Neural progenitor cell (in vitro differentiated cells): ENCODE measurements at regions not wholly inside any gene's neighbourhood (a gene's known extent, or its start where the extent isn't known, plus 50 kb on each side); places are given as distances from the start of the nearest gene placed in this dataset.
A peak's percentile ranks its signal among the peaks of the same experiment; 100 is the strongest.

Experiments
- DNase-seq: peaks from one replicate; pipeline ENCODE4 v3.0.0-alpha.2; 2016; ENCODE audit warnings: low spot score
- H2AFZ ChIP-seq: fragments of 200-600 bp; sonication (generic); replicated peaks from 2 replicates; pipeline ENCODE4 v1.6.1; 2016; ENCODE audit warnings: antibody characterized with exemption
- H3F3A ChIP-seq: fragments of 200-600 bp; sonication (generic); 2 replicates; pipeline ENCODE4 v1.6.1; 2016; ENCODE audit warnings: antibody characterized with exemption, low read depth
- H3K27ac ChIP-seq: fragments of 200-600 bp; sonication (generic); 2 replicates; pipeline ENCODE4 v1.5.1; 2016; ENCODE audit warnings: mild to moderate bottlenecking
- H3K27me3 ChIP-seq: fragments of 200-600 bp; sonication (generic); 2 replicates; pipeline ENCODE4 v1.6.1; 2016; ENCODE audit warnings: mild to moderate bottlenecking, moderate library complexity
- H3K36me3 ChIP-seq: fragments of 200-600 bp; sonication (generic); 2 replicates; pipeline ENCODE4 v1.5.1; 2016
- H3K4me1 ChIP-seq: fragments of 200-600 bp; sonication (generic); 2 replicates; pipeline ENCODE4 v1.6.1; 2016; ENCODE audit warnings: mixed run types
- H3K4me2 ChIP-seq: fragments of 200-600 bp; sonication (generic); 2 replicates; pipeline ENCODE4 v1.6.1; 2016
- H3K4me3 ChIP-seq: fragments of 200-600 bp; sonication (generic); 2 replicates; pipeline ENCODE4 v1.5.1; 2016
- H3K79me2 ChIP-seq: fragments of 200-600 bp; sonication (generic); 2 replicates; pipeline ENCODE4 v1.6.1; 2016; ENCODE audit warnings: low read depth
- H3K9ac ChIP-seq: fragments of 200-600 bp; sonication (generic); 2 replicates; pipeline ENCODE4 v1.6.1; 2016
- H3K9me3 ChIP-seq: fragments of 200-600 bp; sonication (generic); 2 replicates; pipeline ENCODE4 v1.5.1; 2016; ENCODE audit warnings: low read depth
- H4K20me1 ChIP-seq: fragments of 200-600 bp; sonication (generic); 2 replicates; pipeline ENCODE4 v1.6.1; 2016; ENCODE audit warnings: low read depth
- H3K27ac Mint-ChIP-seq: 3 replicates; pipeline ENCODE4 v1.8.0; 2021; ENCODE audit warnings: mixed read lengths
- H3K27me3 Mint-ChIP-seq: 2 replicates; pipeline ENCODE4 v1.8.0; 2022; ENCODE audit warnings: low read depth, mild to moderate bottlenecking, inconsistent platforms, moderate library complexity, mixed read lengths; ENCODE audit not compliant: insufficient read depth
- H3K36me3 Mint-ChIP-seq: 3 replicates; pipeline ENCODE4 v1.8.0; 2021; ENCODE audit warnings: mixed read lengths
- H3K4me1 Mint-ChIP-seq: 3 replicates; pipeline ENCODE4 v1.8.0; 2021; ENCODE audit warnings: mixed read lengths
- H3K4me3 Mint-ChIP-seq: 3 replicates; pipeline ENCODE4 v1.8.0; 2021; ENCODE audit warnings: mild to moderate bottlenecking, moderate library complexity, mixed read lengths
- H3K9me3 Mint-ChIP-seq: 3 replicates; pipeline ENCODE4 v1.8.0; 2020; ENCODE audit warnings: mixed read lengths
- CTCF ChIP-seq: fragments of 200-600 bp; sonication (generic); IDR thresholded peaks from 2 replicates; pipeline ENCODE4 v1.5.1; 2017; ENCODE audit warnings: antibody characterized with exemption, mild to moderate bottlenecking
- EZH2 ChIP-seq: fragments of 200-600 bp; sonication (generic); IDR thresholded peaks from 2 replicates; pipeline ENCODE4 v1.6.1; 2017; ENCODE audit warnings: antibody characterized with exemption, mild to moderate bottlenecking, moderate library complexity
- EZH2phosphoT487 ChIP-seq: fragments of 200-600 bp; sonication (generic); IDR thresholded peaks from 2 replicates; pipeline ENCODE4 v1.6.1; 2017; ENCODE audit warnings: antibody characterized with exemption

DNA sequence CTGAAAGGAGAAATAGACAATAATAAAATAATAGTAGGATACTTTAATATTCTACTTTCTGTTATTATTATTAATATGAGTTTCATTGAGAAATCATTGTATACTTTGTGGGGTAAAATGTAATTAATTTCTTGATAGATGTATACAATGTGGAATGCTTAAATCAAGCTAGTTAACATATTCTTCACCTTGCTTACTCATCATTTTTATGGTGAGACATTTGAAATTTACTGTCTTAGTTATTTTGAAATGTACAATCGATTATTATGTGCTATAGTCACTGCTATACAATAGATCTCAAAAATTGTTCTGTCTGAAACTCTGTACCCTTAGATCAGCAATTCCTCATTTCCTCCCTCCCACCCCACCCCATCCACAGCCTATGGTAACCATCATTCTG lies 720.3 kb downstream of the RNF144B start:
- Histone ChIP-seq H3K27ac (no peak overlapping the region), H3K9ac (no peak overlapping the region), H3K36me3 (no peaks in the 10 kb centered on the region), H3K9me3 (no peaks in the 10 kb centered on the region), H3K4me1 (no peaks in the 10 kb centered on the region), H3K4me3 (no peak overlapping the region), H4K20me1 (no peaks in the 10 kb centered on the region), H3F3A (no peaks in the 10 kb centered on the region), H3K79me2 (no peaks in the 10 kb centered on the region), H3K27me3 (no peaks in the 10 kb centered on the region), H3K4me2 (no peak overlapping the region), H2AFZ (no peak overlapping the region)
- Mint-ChIP-seq H3K27ac (no peak overlapping the region), H3K9me3 (peaks cover 33% of the 10 kb centered on the region), H3K4me1 (no peaks in the 10 kb centered on the region), H3K36me3 (no peaks in the 10 kb centered on the region), H3K4me3 (no peak overlapping the region), H3K27me3 (peaks cover 5% of the 10 kb centered on the region)
- no peak for DNase-seq
- TF ChIP-seq EZH2 (no peak), EZH2phosphoT487 (no peak), CTCF (no peak)

GRCh38 chr6:19121521-19121920 lies 715.6 kb upstream of the ID4 start:
- Histone ChIP-seq H3K36me3 (no peaks in the 10 kb centered on the region), H4K20me1 (no peaks in the 10 kb centered on the region), H3K9ac (no peak overlapping the region), H3K9me3 (no peaks in the 10 kb centered on the region), H3K27ac (no peak overlapping the region), H3K4me2 (no peak overlapping the region), H2AFZ (no peak overlapping the region), H3F3A (no peaks in the 10 kb centered on the region), H3K4me3 (no peak overlapping the region), H3K27me3 (no peaks in the 10 kb centered on the region), H3K4me1 (peaks cover under 1% of the 10 kb centered on the region), H3K79me2 (no peaks in the 10 kb centered on the region)
- Mint-ChIP-seq H3K36me3 (peaks cover 3% of the 10 kb centered on the region), H3K4me3 (no peak overlapping the region), H3K4me1 (peaks cover under 1% of the 10 kb centered on the region), H3K9me3 (peaks cover 30% of the 10 kb centered on the region), H3K27me3 (no peaks in the 10 kb centered on the region), H3K27ac (no peak overlapping the region)
- no peak for DNase-seq
- no peak for TF ChIP-seq EZH2phosphoT487
- TF ChIP-seq CTCF = no peak
- no peak for TF ChIP-seq EZH2

- Histone ChIP-seq H3K27ac (no peak overlapping the region), H3K36me3 (no peaks in the 10 kb centered on the region), H3K4me3 (no peak overlapping the region), H3F3A (no peaks in the 10 kb centered on the region), H2AFZ (no peak overlapping the region), H3K27me3 (no peaks in the 10 kb centered on the region), H3K79me2 (no peaks in the 10 kb centered on the region), H4K20me1 (no peaks in the 10 kb centered on the region), H3K9me3 (no peaks in the 10 kb centered on the region), H3K4me2 (peak overlapping the region; percentile 37), H3K9ac (no peak overlapping the region), H3K4me1 (peaks cover 6% of the 10 kb centered on the region)
- peaks cover 3% of the 10 kb centered on the region for H3K36me3 Mint-ChIP-seq
- H3K27ac Mint-ChIP-seq = no peak overlapping the region
- TF ChIP-seq CTCF = no peak
- DNase-seq = peak; percentile 57
- peaks cover 11% of the 10 kb centered on the region for H3K9me3 Mint-ChIP-seq
- no peaks in the 10 kb centered on the region for H3K27me3 Mint-ChIP-seq
- H3K4me3 Mint-ChIP-seq = no peak overlapping the region
- peaks cover 8% of the 10 kb centered on the region for H3K4me1 Mint-ChIP-seq
Observed at GRCh38 chr6:19127081-19127480, 710.1 kb upstream of the ID4 start.

GRCh38 chr6:19128701-19129100 lies 708.5 kb upstream of the ID4 start:
- H3K27me3 ChIP-seq = no peaks in the 10 kb centered on the region
- no peaks in the 10 kb centered on the region for H4K20me1 ChIP-seq
- no peak overlapping the region for H3K9ac ChIP-seq
- no peaks in the 10 kb centered on the region for H3K9me3 ChIP-seq
- Mint-ChIP-seq H3K9me3 (peaks cover 7% of the 10 kb centered on the region), H3K4me3 (no peak overlapping the region), H3K4me1 (peaks cover 8% of the 10 kb centered on the region), H3K27me3 (no peaks in the 10 kb centered on the region), H3K27ac (no peak overlapping the region), H3K36me3 (no peaks in the 10 kb centered on the region)
- H3K4me1 ChIP-seq = peaks cover 6% of the 10 kb centered on the region
- H3K79me2 ChIP-seq = no peaks in the 10 kb centered on the region
- no peak for TF ChIP-seq EZH2phosphoT487
- TF ChIP-seq EZH2 = no peak
- no peak for TF ChIP-seq CTCF
- H3F3A ChIP-seq = no peaks in the 10 kb centered on the region
- no peak for DNase-seq
- H3K4me3 ChIP-seq = no peak overlapping the region
- H3K36me3 ChIP-seq = no peaks in the 10 kb centered on the region
- no peak overlapping the region for H3K4me2 ChIP-seq
- no peak overlapping the region for H3K27ac ChIP-seq
- no peak overlapping the region for H2AFZ ChIP-seq
